ENCODE measurements at regions not wholly inside any gene's neighbourhood (a gene's known extent, or its start where the extent isn't known, plus 50 kb on each side); places are given as distances from the start of the nearest gene placed in this dataset.
"Not testable (repeated sequence)": the region's sequence is repeated elsewhere in the genome, so short reads cannot be mapped to it uniquely, and the experiment has no call there.

- no peak for DNase-seq
Measured at GRCh38 chr7:3138206-3138605, 94.5 kb upstream of the CARD11 start.

- DNase-seq, result no peak
Measured at GRCh38 chr7:3138997-3139396, 95.3 kb upstream of the CARD11 start.

- no peak for DNase-seq
Measured at GRCh38 chr7:3140834-3141233, 97.2 kb upstream of the CARD11 start.

- DNase-seq, result no peak
Measured at GRCh38 chr7:3141326-3141725, 97.7 kb upstream of the CARD11 start.

- DNase-seq, result no peak
Measured at GRCh38 chr7:3143869-3144775, 100.5 kb upstream of the CARD11 start.

- not testable (repeated sequence) for DNase-seq
Measured at GRCh38 chr7:3144776-3145125, 101.1 kb upstream of the CARD11 start.

GRCh38 chr7:3146571-3147226 lies 103.0 kb upstream of the CARD11 start:
- DNase-seq, result no peak

- DNase-seq, result not testable (repeated sequence)
Measured at GRCh38 chr7:3148471-3148870, 104.8 kb upstream of the CARD11 start.

- DNase-seq, result no peak
Measured at GRCh38 chr7:3149231-3149995, 105.7 kb upstream of the CARD11 start.

GRCh38 chr7:3150027-3150426 lies 106.4 kb upstream of the CARD11 start:
- DNase-seq, result no peak

- DNase-seq, result no peak
Measured at GRCh38 chr7:3151784-3152183, 108.1 kb upstream of the CARD11 start.

- no peak for DNase-seq
Measured at GRCh38 chr7:3152714-3153113, 109.0 kb upstream of the CARD11 start.

GRCh38 chr7:3153118-3153517 lies 109.5 kb upstream of the CARD11 start:
- no peak for DNase-seq

- no peak for DNase-seq
Measured at GRCh38 chr7:3154317-3154716, 110.7 kb upstream of the CARD11 start.

- peak; percentile 38 for DNase-seq
Measured at GRCh38 chr7:3154881-3155494, 111.3 kb upstream of the CARD11 start.

GRCh38 chr7:3156508-3156907 lies 112.8 kb upstream of the CARD11 start:
- no peak for DNase-seq

- DNase-seq, result no peak
Measured at GRCh38 chr7:3157566-3158287, 114.1 kb upstream of the CARD11 start.

GRCh38 chr7:3158341-3158760 lies 114.7 kb upstream of the CARD11 start:
- DNase-seq, result no peak

GRCh38 chr7:3159039-3159438 lies 115.4 kb upstream of the CARD11 start:
- no peak for DNase-seq

GRCh38 chr7:3159445-3159844 lies 115.8 kb upstream of the CARD11 start:
- no peak for DNase-seq

GRCh38 chr7:3159926-3160325 lies 116.3 kb upstream of the CARD11 start:
- DNase-seq, result not testable (repeated sequence)

GRCh38 chr7:3162289-3162688 lies 118.6 kb upstream of the CARD11 start:
- no peak for DNase-seq

Measured in stimulated activated naive CD4-positive, alpha-beta T cell treated with Interleukin-2 at 50 U/mL for 16 hours (primary cell).